Activated B cell treated with CpG ODN at 0.5 μM for 24 hours (primary cell): ENCODE measurements at regions not wholly inside any gene's neighbourhood (a gene's known extent, or its start where the extent isn't known, plus 50 kb on each side); places are given as distances from the start of the nearest gene placed in this dataset.

Source experiments
- ATAC-seq: fragments of 200-7000 bp; cut with Tn5 transposase; one replicate; pipeline ENCODE4 v1.10.0; 2021; ENCODE audit warnings: low read depth, mild to moderate bottlenecking, moderate library complexity
- CTCF ChIA-PET: fragments of 350-600 bp; sonication (Branson Sonifier 250); formaldehyde crosslinking; loops from one replicate; lab custom pipeline; 2021; ENCODE audit warnings: antibody characterized with exemption; lab: Charles Lee
- POLR2A ChIA-PET: fragments of 350-600 bp; sonication (Branson Sonifier 250); formaldehyde crosslinking; loops from one replicate; lab custom pipeline; 2021; ENCODE audit warnings: antibody characterized with exemption; lab: Charles Lee
- DNase-seq: peaks from one replicate; pipeline ENCODE4 v3.0.0; 2022
- H3K27ac Mint-ChIP-seq: one replicate; pipeline ENCODE4 v1.8.0; 2020; ENCODE audit warnings: mixed read lengths
- H3K27me3 Mint-ChIP-seq: one replicate; pipeline ENCODE4 v1.8.0; 2021; ENCODE audit warnings: mixed read lengths
- H3K36me3 Mint-ChIP-seq: one replicate; pipeline ENCODE4 v1.8.0; 2021; ENCODE audit warnings: low read depth, mixed read lengths
- H3K4me1 Mint-ChIP-seq: one replicate; pipeline ENCODE4 v1.8.0; 2021; ENCODE audit warnings: mixed read lengths
- H3K4me3 Mint-ChIP-seq: one replicate; pipeline ENCODE4 v1.8.0; 2020; ENCODE audit warnings: mild to moderate bottlenecking, mixed read lengths
- H3K9me3 Mint-ChIP-seq: one replicate; pipeline ENCODE4 v1.8.0; 2020; ENCODE audit warnings: mixed read lengths
- intact Hi-C: fragments of 100-400 bp; cut with micrococcal nuclease; formaldehyde crosslinking; loops from one replicate; pipeline ENCODE4 v1.15.1; 2024
- TF ChIP-seq, protein P1 (sequence below): fragments of 200-600 bp; IDR thresholded peaks from one replicate; pipeline ENCODE4 v1.8.0; 2022; ENCODE audit warnings: antibody characterized with exemption, mild to moderate bottlenecking

- no peaks in the 10 kb centered on the region for H3K27me3 Mint-ChIP-seq
- ChIA-PET POLR2A (no interaction called here), CTCF (no interaction called here)
- ATAC-seq (no peak), DNase-seq (no peak)
- TF ChIP-seq, protein P1, sequence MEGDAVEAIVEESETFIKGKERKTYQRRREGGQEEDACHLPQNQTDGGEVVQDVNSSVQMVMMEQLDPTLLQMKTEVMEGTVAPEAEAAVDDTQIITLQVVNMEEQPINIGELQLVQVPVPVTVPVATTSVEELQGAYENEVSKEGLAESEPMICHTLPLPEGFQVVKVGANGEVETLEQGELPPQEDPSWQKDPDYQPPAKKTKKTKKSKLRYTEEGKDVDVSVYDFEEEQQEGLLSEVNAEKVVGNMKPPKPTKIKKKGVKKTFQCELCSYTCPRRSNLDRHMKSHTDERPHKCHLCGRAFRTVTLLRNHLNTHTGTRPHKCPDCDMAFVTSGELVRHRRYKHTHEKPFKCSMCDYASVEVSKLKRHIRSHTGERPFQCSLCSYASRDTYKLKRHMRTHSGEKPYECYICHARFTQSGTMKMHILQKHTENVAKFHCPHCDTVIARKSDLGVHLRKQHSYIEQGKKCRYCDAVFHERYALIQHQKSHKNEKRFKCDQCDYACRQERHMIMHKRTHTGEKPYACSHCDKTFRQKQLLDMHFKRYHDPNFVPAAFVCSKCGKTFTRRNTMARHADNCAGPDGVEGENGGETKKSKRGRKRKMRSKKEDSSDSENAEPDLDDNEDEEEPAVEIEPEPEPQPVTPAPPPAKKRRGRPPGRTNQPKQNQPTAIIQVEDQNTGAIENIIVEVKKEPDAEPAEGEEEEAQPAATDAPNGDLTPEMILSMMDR, result no peak
- no peaks in the 10 kb centered on the region for H3K36me3 Mint-ChIP-seq
- intact Hi-C loops, result no loop called here
- no peaks in the 10 kb centered on the region for H3K4me1 Mint-ChIP-seq
- H3K4me3 Mint-ChIP-seq, result no peak overlapping the region
- peaks cover 4% of the 10 kb centered on the region for H3K9me3 Mint-ChIP-seq
- H3K27ac Mint-ChIP-seq, result no peak overlapping the region
These were observed 617.6 kb downstream of the COL12A1 start for GRCh38 chr6:74588094-74588832.

GRCh38 chr6:74587386-74587785 is 618.5 kb downstream of the COL12A1 start:
- Mint-ChIP-seq H3K36me3 (no peaks in the 10 kb centered on the region), H3K4me3 (no peak overlapping the region), H3K27ac (no peak overlapping the region), H3K27me3 (no peaks in the 10 kb centered on the region), H3K9me3 (peaks cover 4% of the 10 kb centered on the region), H3K4me1 (no peaks in the 10 kb centered on the region)
- DNase-seq (no peak), ATAC-seq (no peak)
- ChIA-PET POLR2A (no interaction called here), CTCF (no interaction called here)
- intact Hi-C loops, result no loop called here
- TF ChIP-seq, protein P1, result no peak

DNA sequence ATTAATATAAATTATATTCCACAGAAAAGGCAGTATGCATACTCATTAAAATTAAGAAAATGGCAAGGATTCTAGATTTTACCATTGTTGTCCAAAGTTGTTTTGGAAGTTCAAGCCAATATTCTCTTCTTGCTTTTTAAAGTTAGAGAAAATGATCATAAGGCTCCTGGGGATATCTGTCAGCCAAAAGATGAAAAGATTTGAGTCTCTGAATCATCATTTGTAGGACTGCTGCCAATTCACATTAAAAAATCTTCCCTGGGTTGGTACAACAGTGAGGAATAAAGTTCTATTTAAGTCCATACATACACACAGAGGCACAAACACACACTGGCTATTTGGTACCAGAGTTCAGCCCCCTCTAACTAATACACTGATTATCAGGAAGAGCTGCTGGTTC is 620.1 kb downstream of the COL12A1 start:
- POLR2A ChIA-PET, result no interaction called here
- Mint-ChIP-seq H3K4me3 (no peak overlapping the region), H3K27me3 (no peaks in the 10 kb centered on the region), H3K9me3 (no peaks in the 10 kb centered on the region), H3K4me1 (no peaks in the 10 kb centered on the region), H3K36me3 (no peaks in the 10 kb centered on the region), H3K27ac (no peak overlapping the region)
- TF ChIP-seq, protein P1, result no peak
- intact Hi-C loops, result no loop called here
- DNase-seq (no peak), ATAC-seq (no peak)
- CTCF ChIA-PET, result no interaction called here

GRCh38 chr6:74581681-74582080 is 624.2 kb downstream of the COL12A1 start:
- DNase-seq (no peak), ATAC-seq (no peak)
- no peaks in the 10 kb centered on the region for H3K36me3 Mint-ChIP-seq
- no peaks in the 10 kb centered on the region for H3K4me1 Mint-ChIP-seq
- ChIA-PET POLR2A (no interaction called here), CTCF (no interaction called here)
- H3K27me3 Mint-ChIP-seq, result no peaks in the 10 kb centered on the region
- H3K9me3 Mint-ChIP-seq, result no peaks in the 10 kb centered on the region
- intact Hi-C loops, result no loop called here
- H3K27ac Mint-ChIP-seq, result no peak overlapping the region
- TF ChIP-seq, protein P1, result no peak
- no peak overlapping the region for H3K4me3 Mint-ChIP-seq

DNA sequence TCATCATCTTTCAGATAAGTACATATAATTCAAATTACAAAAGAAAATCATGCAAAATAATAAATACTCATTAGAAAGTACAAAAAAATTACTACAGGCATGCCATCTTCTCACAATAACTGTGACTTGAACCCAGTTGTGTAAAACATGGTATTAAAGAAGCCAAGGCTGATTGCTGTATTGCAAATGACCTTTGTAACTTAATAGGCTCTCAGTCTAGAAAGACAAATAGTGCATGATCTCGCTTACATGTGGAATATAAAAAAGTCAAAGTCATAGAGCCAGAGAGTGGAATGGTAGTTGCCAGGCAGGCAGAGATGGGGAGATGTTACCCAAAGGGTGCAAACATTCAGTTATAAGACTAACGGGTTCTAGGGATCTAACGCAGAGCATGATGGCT is 626.1 kb downstream of the COL12A1 start:
- TF ChIP-seq, protein P1, result no peak
- Mint-ChIP-seq H3K4me3 (no peak overlapping the region), H3K9me3 (no peaks in the 10 kb centered on the region), H3K36me3 (no peaks in the 10 kb centered on the region), H3K27ac (no peak overlapping the region), H3K4me1 (no peaks in the 10 kb centered on the region), H3K27me3 (no peaks in the 10 kb centered on the region)
- ATAC-seq (no peak), DNase-seq (no peak)
- intact Hi-C loops, result loop anchor here (10.0 kb wide), 1 partner anchor 725 kb away; no protein-coding TSS in a partner anchor
- POLR2A ChIA-PET, result no interaction called here
- CTCF ChIA-PET, result no interaction called here
